ENCODE measurements at regions not wholly inside any gene's neighbourhood (a gene's known extent, or its start where the extent isn't known, plus 50 kb on each side); places are given as distances from the start of the nearest gene placed in this dataset.

DNA sequence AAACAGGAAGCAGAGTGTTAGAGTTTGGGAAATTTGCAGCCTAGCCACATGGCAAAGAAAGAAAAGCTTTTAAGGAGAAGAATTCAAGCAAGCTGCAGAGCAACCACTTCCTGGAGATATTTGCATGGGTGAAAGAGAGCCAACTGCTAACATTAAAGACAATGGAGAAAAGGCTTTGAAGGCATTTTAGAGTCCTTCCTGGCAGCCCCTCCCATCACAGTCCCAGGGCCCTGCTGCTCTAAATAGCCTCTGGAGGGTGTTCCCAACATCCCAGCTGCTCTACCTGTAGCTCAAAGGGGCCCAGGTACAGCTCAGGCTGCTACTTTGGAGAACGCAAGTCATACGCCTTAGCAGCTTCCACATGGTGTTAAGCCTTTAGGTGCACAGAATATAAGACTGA, 235.9 kb upstream of the FMR1 start:
- H3K9me3 ChIP-seq (ENCODE audit: control insufficient read depth, insufficient read depth, low read length) = no peaks in the 10 kb centered on the region
- no peak overlapping the region for H3K27ac ChIP-seq (ENCODE audit: low read depth, low read length)
- WGBS (ENCODE audit: insufficient coverage) = 100% methylated on average over 2 of the region's 2 CpGs
- no peaks in the 10 kb centered on the region for H3K36me3 ChIP-seq (ENCODE audit: control insufficient read depth, insufficient read depth, low read length)
- H3K4me1 ChIP-seq (ENCODE audit: control insufficient read depth, insufficient read depth, low read length) = no peaks in the 10 kb centered on the region
- no peak for DNase-seq (ENCODE audit: low read depth in 4 of 6, low spot score in 6 of 6)
- no peaks in the 10 kb centered on the region for H3K27me3 ChIP-seq (ENCODE audit: control insufficient read depth, insufficient read depth, low read length)
- no peak overlapping the region for H3K4me3 ChIP-seq (ENCODE audit: low read depth, low read length)

DNA sequence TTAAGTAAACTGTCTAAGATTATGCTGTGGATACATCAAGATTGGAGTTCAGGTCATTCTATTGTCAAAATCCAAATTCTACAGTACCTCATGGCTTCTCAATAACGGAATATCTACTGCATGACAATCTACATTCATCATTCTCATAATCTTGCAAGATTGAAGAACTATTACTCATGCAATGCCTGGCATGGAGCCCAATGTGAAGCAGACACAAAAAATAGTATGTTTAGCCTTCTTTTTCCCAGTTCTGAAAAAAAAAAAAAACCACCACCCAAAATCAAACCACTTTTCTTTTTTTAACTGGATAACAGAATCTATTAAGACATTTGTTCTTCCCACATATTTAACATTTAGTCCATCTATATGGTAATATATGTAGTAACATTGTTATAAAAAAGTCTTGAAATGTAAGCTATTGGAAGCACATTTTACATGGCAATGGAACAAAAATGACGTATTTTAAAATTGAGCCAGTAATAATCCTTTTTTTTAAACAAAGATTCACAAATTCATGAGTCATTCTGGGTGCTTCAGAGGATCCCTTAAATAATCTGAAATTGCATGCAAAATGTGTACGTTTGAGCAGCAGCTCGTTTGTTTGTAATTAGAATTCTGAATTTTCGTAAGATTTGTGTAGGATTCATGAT, 232.2 kb upstream of the FMR1 start:
- Histone ChIP-seq H3K4me3 (ENCODE audit: low read depth, low read length) (no peak overlapping the region), H3K27ac (ENCODE audit: low read depth, low read length) (no peak overlapping the region), H3K9me3 (ENCODE audit: control insufficient read depth, insufficient read depth, low read length) (no peaks in the 10 kb centered on the region), H3K4me1 (ENCODE audit: control insufficient read depth, insufficient read depth, low read length) (no peaks in the 10 kb centered on the region), H3K36me3 (ENCODE audit: control insufficient read depth, insufficient read depth, low read length) (no peaks in the 10 kb centered on the region), H3K27me3 (ENCODE audit: control insufficient read depth, insufficient read depth, low read length) (no peaks in the 10 kb centered on the region)
- WGBS (ENCODE audit: insufficient coverage) = 57% methylated on average over 1 of the region's 5 CpGs
- DNase-seq (ENCODE audit: low read depth in 4 of 6, low spot score in 6 of 6) = no peak

DNA sequence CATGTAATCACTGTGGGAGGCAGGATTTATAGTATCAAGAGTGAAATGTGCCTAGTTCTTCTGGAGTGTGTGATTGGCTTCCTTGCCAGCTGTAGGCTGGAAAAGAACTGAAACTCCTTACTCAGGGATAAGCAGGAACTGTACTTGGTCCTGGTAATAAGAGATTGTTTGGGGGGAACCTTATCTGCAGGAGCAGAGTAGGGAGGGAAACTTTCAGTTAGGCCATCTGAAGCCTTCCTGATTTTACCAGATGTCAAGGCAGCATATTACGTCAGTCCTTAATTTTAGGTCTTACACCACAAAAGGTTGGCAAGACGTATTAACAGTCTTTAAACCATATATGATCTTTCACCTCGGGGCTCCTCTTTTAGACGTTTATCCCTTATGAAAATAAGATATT, 231.5 kb upstream of the FMR1 start:
- Histone ChIP-seq H3K27me3 (ENCODE audit: control insufficient read depth, insufficient read depth, low read length) (no peaks in the 10 kb centered on the region), H3K4me1 (ENCODE audit: control insufficient read depth, insufficient read depth, low read length) (no peaks in the 10 kb centered on the region), H3K4me3 (ENCODE audit: low read depth, low read length) (no peak overlapping the region), H3K27ac (ENCODE audit: low read depth, low read length) (no peak overlapping the region), H3K9me3 (ENCODE audit: control insufficient read depth, insufficient read depth, low read length) (no peaks in the 10 kb centered on the region), H3K36me3 (ENCODE audit: control insufficient read depth, insufficient read depth, low read length) (no peaks in the 10 kb centered on the region)
- DNase-seq (ENCODE audit: low read depth in 4 of 6, low spot score in 6 of 6) = no peak
- WGBS (ENCODE audit: insufficient coverage) = no CpG with 5 or more reads among the region's 4 CpGs

DNA sequence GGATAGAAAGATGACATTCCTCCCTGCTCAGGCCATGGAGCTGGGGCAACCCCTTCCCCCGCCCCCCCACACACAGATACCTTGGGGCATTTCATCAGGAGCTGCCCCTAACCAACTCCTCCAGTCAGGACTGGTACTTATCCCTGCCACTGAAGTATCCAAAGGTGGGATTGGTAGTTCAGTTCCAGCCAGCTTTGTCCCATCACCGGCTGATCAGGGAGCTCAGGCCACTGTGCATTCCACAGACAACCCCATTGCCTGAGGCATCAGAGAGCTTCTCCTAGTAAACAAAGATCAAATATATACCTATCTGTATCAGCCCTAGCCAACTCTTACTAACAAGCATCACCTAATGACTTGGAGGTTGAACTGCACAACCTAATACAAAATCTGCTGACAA, 218.2 kb upstream of the FMR1 start:
- Histone ChIP-seq H3K9me3 (ENCODE audit: control insufficient read depth, insufficient read depth, low read length) (no peaks in the 10 kb centered on the region), H3K27ac (ENCODE audit: low read depth, low read length) (no peak overlapping the region), H3K4me3 (ENCODE audit: low read depth, low read length) (no peak overlapping the region), H3K27me3 (ENCODE audit: control insufficient read depth, insufficient read depth, low read length) (no peaks in the 10 kb centered on the region), H3K4me1 (ENCODE audit: control insufficient read depth, insufficient read depth, low read length) (no peaks in the 10 kb centered on the region), H3K36me3 (ENCODE audit: control insufficient read depth, insufficient read depth, low read length) (no peaks in the 10 kb centered on the region)
- 55% methylated on average over 2 of the region's 2 CpGs for WGBS (ENCODE audit: insufficient coverage)
- DNase-seq (ENCODE audit: low read depth in 4 of 6, low spot score in 6 of 6) = no peak

DNA sequence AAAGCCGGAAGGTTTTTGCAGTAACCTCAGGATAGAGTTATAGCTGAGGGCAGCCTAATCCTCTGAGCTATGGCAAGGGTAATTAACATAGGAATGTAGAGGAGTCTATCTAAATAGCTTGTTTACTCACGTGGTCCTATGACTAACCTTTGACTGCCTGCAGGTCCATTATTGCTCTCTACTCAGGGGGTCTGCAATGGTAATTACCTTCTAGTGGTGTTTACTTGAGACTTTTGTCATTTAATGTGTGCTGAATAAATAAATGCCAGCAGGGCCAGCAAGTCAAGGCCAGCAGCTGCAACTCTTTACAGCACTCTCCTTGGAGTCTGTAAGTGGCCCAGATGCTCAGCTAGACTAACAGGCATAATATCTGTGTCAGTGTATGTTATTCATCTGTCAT, 212.7 kb upstream of the FMR1 start:
- Histone ChIP-seq H3K9me3 (ENCODE audit: control insufficient read depth, insufficient read depth, low read length) (no peaks in the 10 kb centered on the region), H3K4me1 (ENCODE audit: control insufficient read depth, insufficient read depth, low read length) (no peaks in the 10 kb centered on the region), H3K27me3 (ENCODE audit: control insufficient read depth, insufficient read depth, low read length) (no peaks in the 10 kb centered on the region), H3K27ac (ENCODE audit: low read depth, low read length) (no peak overlapping the region), H3K4me3 (ENCODE audit: low read depth, low read length) (no peak overlapping the region), H3K36me3 (ENCODE audit: control insufficient read depth, insufficient read depth, low read length) (no peaks in the 10 kb centered on the region)
- WGBS (ENCODE audit: insufficient coverage) = no CpG with 5 or more reads among the region's 2 CpGs
- no peak for DNase-seq (ENCODE audit: low read depth in 4 of 6, low spot score in 6 of 6)

DNA sequence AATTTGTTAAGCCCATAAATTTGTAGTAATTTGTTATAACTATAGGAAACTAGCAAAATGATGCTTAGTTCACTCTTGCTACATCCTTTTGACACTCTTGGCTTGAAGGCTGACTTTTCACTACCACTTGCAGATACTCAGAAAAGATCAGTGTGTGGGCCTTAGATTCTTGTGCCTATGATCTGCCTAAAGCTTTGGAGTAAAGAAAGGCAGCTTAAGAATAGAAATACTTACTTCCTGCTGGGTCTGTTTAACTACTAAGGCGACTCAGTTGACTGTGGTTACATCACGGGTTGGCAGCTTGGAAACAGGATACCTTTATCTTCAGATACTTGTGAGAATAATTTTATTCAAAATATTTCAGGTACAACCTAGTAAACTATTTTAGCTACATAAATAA, 201.4 kb upstream of the FMR1 start:
- no peaks in the 10 kb centered on the region for H3K9me3 ChIP-seq (ENCODE audit: control insufficient read depth, insufficient read depth, low read length)
- no peak for DNase-seq (ENCODE audit: low read depth in 4 of 6, low spot score in 6 of 6)
- H3K4me3 ChIP-seq (ENCODE audit: low read depth, low read length) = no peak overlapping the region
- no CpG with 5 or more reads among the region's 2 CpGs for WGBS (ENCODE audit: insufficient coverage)
- no peaks in the 10 kb centered on the region for H3K4me1 ChIP-seq (ENCODE audit: control insufficient read depth, insufficient read depth, low read length)
- H3K36me3 ChIP-seq (ENCODE audit: control insufficient read depth, insufficient read depth, low read length) = no peaks in the 10 kb centered on the region
- H3K27me3 ChIP-seq (ENCODE audit: control insufficient read depth, insufficient read depth, low read length) = no peaks in the 10 kb centered on the region
- H3K27ac ChIP-seq (ENCODE audit: low read depth, low read length) = no peak overlapping the region

DNA sequence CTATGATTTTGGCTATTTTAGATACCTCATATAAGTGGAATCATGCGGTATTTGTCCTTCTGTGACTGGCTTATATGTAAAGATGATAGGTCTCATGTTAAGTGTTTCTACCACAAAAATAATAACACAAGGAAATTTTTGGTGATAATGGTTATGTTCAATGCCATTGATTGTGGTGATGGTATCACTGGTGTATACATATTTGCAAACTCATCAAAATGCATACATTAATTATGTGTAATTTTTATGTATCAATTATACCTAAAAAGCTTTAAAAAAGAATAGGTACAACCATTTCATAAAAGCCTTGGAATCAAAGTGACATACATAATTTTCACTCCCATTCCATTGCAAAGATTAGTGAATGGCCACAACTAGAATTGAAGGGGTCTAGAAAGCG, 178.3 kb upstream of the FMR1 start:
- H3K4me1 ChIP-seq (ENCODE audit: control insufficient read depth, insufficient read depth, low read length) = no peaks in the 10 kb centered on the region
- H3K9me3 ChIP-seq (ENCODE audit: control insufficient read depth, insufficient read depth, low read length) = no peaks in the 10 kb centered on the region
- no peak overlapping the region for H3K27ac ChIP-seq (ENCODE audit: low read depth, low read length)
- no CpG with 5 or more reads among the region's 2 CpGs for WGBS (ENCODE audit: insufficient coverage)
- DNase-seq (ENCODE audit: low read depth in 4 of 6, low spot score in 6 of 6) = no peak
- no peaks in the 10 kb centered on the region for H3K27me3 ChIP-seq (ENCODE audit: control insufficient read depth, insufficient read depth, low read length)
- no peak overlapping the region for H3K4me3 ChIP-seq (ENCODE audit: low read depth, low read length)
- H3K36me3 ChIP-seq (ENCODE audit: control insufficient read depth, insufficient read depth, low read length) = no peaks in the 10 kb centered on the region

DNA sequence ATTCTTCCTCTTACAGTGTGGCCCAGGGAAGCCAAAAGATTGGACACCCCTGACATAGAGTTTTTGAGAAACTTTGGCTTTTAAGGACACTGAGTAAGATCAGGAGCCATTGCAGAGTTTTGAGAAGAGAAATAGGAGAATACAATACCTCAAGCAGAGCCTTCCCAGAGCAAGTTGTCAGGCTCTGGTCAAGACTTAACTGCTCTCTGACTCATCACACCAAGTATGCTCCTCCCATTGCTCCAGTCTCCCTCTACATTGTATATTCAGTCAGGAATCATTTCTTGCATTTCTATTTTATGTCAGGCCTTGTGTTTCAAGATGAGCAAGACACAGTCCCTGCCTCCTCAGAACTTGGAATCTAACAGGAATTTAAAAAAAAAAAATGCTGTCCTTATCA, 176.4 kb upstream of the FMR1 start:
- Histone ChIP-seq H3K27ac (ENCODE audit: low read depth, low read length) (no peak overlapping the region), H3K4me3 (ENCODE audit: low read depth, low read length) (no peak overlapping the region), H3K4me1 (ENCODE audit: control insufficient read depth, insufficient read depth, low read length) (no peaks in the 10 kb centered on the region), H3K36me3 (ENCODE audit: control insufficient read depth, insufficient read depth, low read length) (no peaks in the 10 kb centered on the region), H3K9me3 (ENCODE audit: control insufficient read depth, insufficient read depth, low read length) (no peaks in the 10 kb centered on the region), H3K27me3 (ENCODE audit: control insufficient read depth, insufficient read depth, low read length) (no peaks in the 10 kb centered on the region)
- DNase-seq (ENCODE audit: low read depth in 4 of 6, low spot score in 6 of 6) = no peak

DNA sequence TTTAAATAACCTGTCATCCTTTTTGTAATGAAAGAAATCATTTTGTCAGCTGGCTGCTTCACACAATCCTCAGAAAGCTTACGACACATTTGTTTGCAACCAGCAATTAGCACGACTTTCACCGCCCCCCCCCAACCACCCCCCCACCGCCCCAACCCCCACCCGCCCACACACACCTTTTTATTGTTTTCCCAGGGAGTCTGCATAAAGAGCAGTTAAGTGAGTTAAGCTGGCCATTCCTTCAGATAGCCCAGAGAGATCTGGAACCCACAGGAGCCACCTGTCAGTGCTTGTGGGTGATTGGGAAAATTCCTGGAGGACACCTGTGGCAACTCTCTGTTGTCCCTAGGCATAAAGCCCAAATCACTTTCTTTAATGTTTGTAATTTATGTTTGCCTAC, 175.7 kb upstream of the FMR1 start:
- Histone ChIP-seq H3K4me1 (ENCODE audit: control insufficient read depth, insufficient read depth, low read length) (no peaks in the 10 kb centered on the region), H3K4me3 (ENCODE audit: low read depth, low read length) (no peak overlapping the region), H3K9me3 (ENCODE audit: control insufficient read depth, insufficient read depth, low read length) (no peaks in the 10 kb centered on the region), H3K27me3 (ENCODE audit: control insufficient read depth, insufficient read depth, low read length) (no peaks in the 10 kb centered on the region), H3K36me3 (ENCODE audit: control insufficient read depth, insufficient read depth, low read length) (no peaks in the 10 kb centered on the region), H3K27ac (ENCODE audit: low read depth, low read length) (no peak overlapping the region)
- WGBS (ENCODE audit: insufficient coverage) = no CpG with 5 or more reads among the region's 5 CpGs
- DNase-seq (ENCODE audit: low read depth in 4 of 6, low spot score in 6 of 6) = no peak

DNA sequence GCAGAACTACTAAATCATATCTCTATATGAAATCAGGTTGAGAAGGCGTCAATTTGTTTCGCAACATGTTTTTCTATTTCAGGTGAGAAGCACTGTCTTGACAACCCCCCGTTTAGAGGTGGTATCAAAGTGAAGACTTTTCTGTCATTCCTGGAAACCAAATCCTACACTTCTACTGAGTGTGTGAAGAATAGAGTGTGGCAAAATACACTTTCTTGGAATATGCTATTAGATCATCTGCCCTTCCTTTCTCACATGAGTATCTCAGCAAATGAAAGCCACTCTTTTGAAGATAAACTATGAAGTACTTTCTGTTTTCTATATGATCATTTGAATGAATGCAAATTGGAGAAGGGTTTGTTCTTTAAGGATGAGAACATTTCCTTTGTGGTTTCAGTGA, 174.0 kb upstream of the FMR1 start:
- Histone ChIP-seq H3K9me3 (ENCODE audit: control insufficient read depth, insufficient read depth, low read length) (no peaks in the 10 kb centered on the region), H3K4me1 (ENCODE audit: control insufficient read depth, insufficient read depth, low read length) (no peaks in the 10 kb centered on the region), H3K4me3 (ENCODE audit: low read depth, low read length) (no peak overlapping the region), H3K27ac (ENCODE audit: low read depth, low read length) (no peak overlapping the region), H3K36me3 (ENCODE audit: control insufficient read depth, insufficient read depth, low read length) (no peaks in the 10 kb centered on the region), H3K27me3 (ENCODE audit: control insufficient read depth, insufficient read depth, low read length) (no peaks in the 10 kb centered on the region)
- WGBS (ENCODE audit: insufficient coverage) = no CpG with 5 or more reads among the region's 3 CpGs
- no peak for DNase-seq (ENCODE audit: low read depth in 4 of 6, low spot score in 6 of 6)

Measured in spinal cord (tissue), 9 donors.